ENCODE measurements at regions not wholly inside any gene's neighbourhood (a gene's known extent, or its start where the extent isn't known, plus 50 kb on each side); places are given as distances from the start of the nearest gene placed in this dataset.

DNA sequence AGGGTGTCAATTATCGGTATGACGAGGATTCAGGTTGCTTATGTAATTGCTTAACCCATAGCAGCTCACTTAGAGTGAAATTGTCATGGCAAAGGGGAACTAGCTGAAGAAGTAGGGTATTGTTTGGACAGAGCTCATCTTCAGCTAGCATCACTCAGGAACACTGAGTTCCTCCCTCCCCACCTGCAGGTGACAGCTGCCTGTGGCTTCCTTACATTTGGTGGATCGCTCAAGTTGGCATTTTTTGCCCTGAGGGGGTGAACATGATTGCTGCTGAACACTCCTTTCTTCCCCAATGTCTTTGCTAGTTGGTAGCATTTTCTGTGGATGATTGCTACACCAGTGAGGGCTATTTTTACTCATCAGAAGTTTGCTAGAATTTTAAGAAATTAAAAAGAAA lies 86.7 kb upstream of the THUMPD2 start:
- TF ChIP-seq, protein P1, sequence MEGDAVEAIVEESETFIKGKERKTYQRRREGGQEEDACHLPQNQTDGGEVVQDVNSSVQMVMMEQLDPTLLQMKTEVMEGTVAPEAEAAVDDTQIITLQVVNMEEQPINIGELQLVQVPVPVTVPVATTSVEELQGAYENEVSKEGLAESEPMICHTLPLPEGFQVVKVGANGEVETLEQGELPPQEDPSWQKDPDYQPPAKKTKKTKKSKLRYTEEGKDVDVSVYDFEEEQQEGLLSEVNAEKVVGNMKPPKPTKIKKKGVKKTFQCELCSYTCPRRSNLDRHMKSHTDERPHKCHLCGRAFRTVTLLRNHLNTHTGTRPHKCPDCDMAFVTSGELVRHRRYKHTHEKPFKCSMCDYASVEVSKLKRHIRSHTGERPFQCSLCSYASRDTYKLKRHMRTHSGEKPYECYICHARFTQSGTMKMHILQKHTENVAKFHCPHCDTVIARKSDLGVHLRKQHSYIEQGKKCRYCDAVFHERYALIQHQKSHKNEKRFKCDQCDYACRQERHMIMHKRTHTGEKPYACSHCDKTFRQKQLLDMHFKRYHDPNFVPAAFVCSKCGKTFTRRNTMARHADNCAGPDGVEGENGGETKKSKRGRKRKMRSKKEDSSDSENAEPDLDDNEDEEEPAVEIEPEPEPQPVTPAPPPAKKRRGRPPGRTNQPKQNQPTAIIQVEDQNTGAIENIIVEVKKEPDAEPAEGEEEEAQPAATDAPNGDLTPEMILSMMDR (IDR thresholded peaks at IDR 0.05): no peak
- TF ChIP-seq POLR2A (IDR thresholded peaks at IDR 0.05): no peak
- TF ChIP-seq EP300 (IDR thresholded peaks at IDR 0.05): no peak

Measured in stomach (tissue), 4 donors.